A549 (cell line): ENCODE measurements at regions not wholly inside any gene's neighbourhood (a gene's known extent, or its start where the extent isn't known, plus 50 kb on each side); places are given as distances from the start of the nearest gene placed in this dataset.
"Not testable (repeated sequence)": the region's sequence is repeated elsewhere in the genome, so short reads cannot be mapped to it uniquely, and the experiment has no call there.

Experiments
- ATAC-seq, 2 experiments: fragments of 200-7000 bp in 1 of 2; fragments of >200 bp in 1 of 2; cut with Nextera tagmentation in 1 of 2; cut with Tn5 transposase in 1 of 2; 3 replicates each; pipeline versions ENCODE4 v1.8.0 to v1.9.1; 2018 to 2020; ENCODE audit warnings: mild to moderate bottlenecking in 1 of 2, moderate library complexity in 1 of 2
- CTCF ChIA-PET: fragments of 300-600 bp; sonication (Branson Sonifier 250); formaldehyde crosslinking; extraction: SDS; loops from one replicate; lab custom pipeline; 2021; ENCODE audit warnings: antibody characterized with exemption, inconsistent platforms; lab: Yijun Ruan, JAX
- POLR2A ChIA-PET: fragments of 350-600 bp; formaldehyde crosslinking; extraction: SDS; loops from one replicate; lab custom pipeline; 2021; ENCODE audit warnings: antibody characterized with exemption, inconsistent platforms; lab: Yijun Ruan, JAX
- DNase-seq, 2 experiments: peaks; one replicate each; pipeline versions ENCODE4 v3.0.0 to v3.0.0-alpha.2; 2011 to 2016; ENCODE audit warnings: low read depth in 1 of 2, low spot score in 1 of 2
- FAIRE-seq: peaks from 2 replicates; lab custom pipeline; 2011; peaks lifted over from hg19 to GRCh38; lab: Jason Lieb, UNC
- H3K27ac ChIP-seq, 2 experiments: fragments of >200 bp; sonication (Bioruptor Twin); formaldehyde crosslinking; 3 replicates each; pipeline ENCODE4 v1.5.1; 2016 to 2017
- H3K4me1 ChIP-seq: fragments of >200 bp; sonication (Bioruptor Twin); formaldehyde crosslinking; 3 replicates; pipeline ENCODE4 v1.6.1; 2016
- H3K4me2 ChIP-seq: fragments of >200 bp; sonication (Bioruptor Twin); formaldehyde crosslinking; 3 replicates; pipeline ENCODE4 v1.6.1; 2016
- H3K4me3 ChIP-seq: fragments of >200 bp; sonication (Bioruptor Twin); formaldehyde crosslinking; 3 replicates; pipeline ENCODE4 v1.5.1; 2016
- H3K9me3 ChIP-seq: fragments of >200 bp; sonication (Bioruptor Twin); formaldehyde crosslinking; 3 replicates; pipeline ENCODE4 v1.6.1; 2016
- CBX2 ChIP-seq: fragments of 200-600 bp; sonication (generic); IDR thresholded peaks from 2 replicates; pipeline ENCODE4 v1.6.1; 2016; ENCODE audit warnings: low read depth, mild to moderate bottlenecking, borderline replicate concordance
- CBX8 ChIP-seq: fragments of 200-600 bp; sonication (generic); IDR thresholded peaks from 2 replicates; pipeline ENCODE4 v1.6.1; 2016
- CEBPB ChIP-seq, 2 experiments: fragments of >200 bp in 1 of 2; sonication (Bioruptor Twin) in 1 of 2; formaldehyde crosslinking in 1 of 2; IDR thresholded peaks; 2 replicates each; pipeline ENCODE4 v1.6.1; 2012 to 2016
- CHD2 ChIP-seq: fragments of 150-350 bp; IDR thresholded peaks from 2 replicates; pipeline ENCODE4 v1.6.1; 2014; ENCODE audit warnings: low read length; ENCODE audit not compliant: partially characterized antibody
- CTCF ChIP-seq: fragments of >200 bp; sonication (Bioruptor Twin); formaldehyde crosslinking; IDR thresholded peaks from 3 replicates; pipeline ENCODE4 v1.5.1; 2016
- ELK1 ChIP-seq: fragments of 150-350 bp; IDR thresholded peaks from 2 replicates; pipeline ENCODE4 v1.6.1; 2014; ENCODE audit warnings: low read depth, mild to moderate bottlenecking, low read length
- FOSL2 ChIP-seq, 2 experiments: fragments of 450-650 bp in 1 of 2; fragments of >200 bp in 1 of 2; sonication (Bioruptor Twin) in 1 of 2; formaldehyde crosslinking; IDR thresholded peaks; 2 replicates each; pipeline versions ENCODE4 v1.5.0 to v1.6.1; 2016 to 2020; ENCODE audit warnings: mild to moderate bottlenecking in 1 of 2, moderate library complexity in 1 of 2
- HDAC2 ChIP-seq: fragments of 200-600 bp; sonication (generic); IDR thresholded peaks from 2 replicates; pipeline ENCODE4 v1.6.1; 2016
- HEYL ChIP-seq: fragments of 250-450 bp; sonication (Bioruptor Pico); IDR thresholded peaks from 2 replicates; pipeline ENCODE4 v1.8.0; 2021; ENCODE audit warnings: mild to moderate bottlenecking, moderate library complexity
- HOXA7 ChIP-seq: fragments of 250-450 bp; sonication (Bioruptor Pico); IDR thresholded peaks from 2 replicates; pipeline ENCODE4 v1.5.0; 2020; ENCODE audit warnings: mild to moderate bottlenecking, moderate library complexity
- KDM1A ChIP-seq: fragments of 200-600 bp; sonication (generic); IDR thresholded peaks from 2 replicates; pipeline ENCODE4 v1.6.1; 2016; ENCODE audit warnings: low read depth, mild to moderate bottlenecking
- NFE2L2 ChIP-seq: fragments of 150-350 bp; conservative IDR thresholded peaks from 2 replicates; pipeline ENCODE4 v1.6.1; 2014; ENCODE audit warnings: low read length
- PHF8 ChIP-seq: fragments of 200-600 bp; sonication (generic); IDR thresholded peaks from 2 replicates; pipeline ENCODE4 v1.6.1; 2016; ENCODE audit warnings: low read depth, mild to moderate bottlenecking, antibody characterized with exemption, moderate library complexity, borderline replicate concordance
- RFX5 ChIP-seq: fragments of 450-650 bp; IDR thresholded peaks from 2 replicates; pipeline ENCODE4 v1.7.1; 2014; ENCODE audit warnings: antibody characterized with exemption, mild to moderate bottlenecking, moderate library complexity
- SMC3 ChIP-seq: fragments of >200 bp; sonication (Bioruptor Twin); formaldehyde crosslinking; IDR thresholded peaks from 3 replicates; pipeline ENCODE4 v1.6.1; 2018; ENCODE audit warnings: inconsistent platforms
- TP53 ChIP-seq: fragments of 250-450 bp; sonication (Bioruptor Pico); IDR thresholded peaks from 2 replicates; pipeline ENCODE4 v1.5.0; 2021; ENCODE audit warnings: mild to moderate bottlenecking, moderate library complexity
- ZNF302 ChIP-seq: fragments of 250-450 bp; sonication (Bioruptor Pico); IDR thresholded peaks from 2 replicates; pipeline ENCODE4 v1.9.0; 2021; ENCODE audit warnings: inconsistent platforms, mild to moderate bottlenecking, moderate library complexity
- WGBS: methylation state at CpG from one replicate; pipeline ENCODE4 v1.1.6; 2017; ENCODE audit errors: missing lambda C conversion rate; 5-methylcytosine and 5-hydroxymethylcytosine counted together

DNA sequence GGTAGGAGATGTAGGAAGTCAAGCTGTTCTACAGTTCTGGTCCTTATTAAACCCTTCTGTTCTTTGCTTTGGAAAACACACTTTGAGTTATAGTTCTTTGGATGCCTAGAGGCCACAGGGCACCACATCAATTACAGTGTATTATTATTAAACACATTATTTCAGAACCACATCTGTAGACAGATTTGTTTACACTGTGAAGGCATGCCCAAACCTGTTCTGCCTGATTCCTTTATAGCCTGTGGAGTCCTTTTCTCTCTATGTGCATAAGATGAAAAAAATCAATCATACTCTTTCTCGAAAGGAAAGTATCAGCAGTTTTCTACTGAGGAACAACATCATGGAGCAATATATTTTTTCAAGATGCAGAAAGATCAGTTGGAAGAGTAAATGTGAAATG lies 371.3 kb upstream of the INTU start:
- no peak for DNase-seq
- ChIA-PET CTCF (no interaction called here), POLR2A (no interaction called here)
- ATAC-seq: no peak
- Histone ChIP-seq H3K4me1 (no peaks in the 10 kb centered on the region), H3K9me3 (no peaks in the 10 kb centered on the region), H3K4me2 (no peak overlapping the region), H3K27ac (no peak overlapping the region), H3K4me3 (no peak overlapping the region)
- no peak for FAIRE-seq
- WGBS: 0% methylated on average over 1 of the region's 1 CpG
- TF ChIP-seq ELK1: no peak

DNA sequence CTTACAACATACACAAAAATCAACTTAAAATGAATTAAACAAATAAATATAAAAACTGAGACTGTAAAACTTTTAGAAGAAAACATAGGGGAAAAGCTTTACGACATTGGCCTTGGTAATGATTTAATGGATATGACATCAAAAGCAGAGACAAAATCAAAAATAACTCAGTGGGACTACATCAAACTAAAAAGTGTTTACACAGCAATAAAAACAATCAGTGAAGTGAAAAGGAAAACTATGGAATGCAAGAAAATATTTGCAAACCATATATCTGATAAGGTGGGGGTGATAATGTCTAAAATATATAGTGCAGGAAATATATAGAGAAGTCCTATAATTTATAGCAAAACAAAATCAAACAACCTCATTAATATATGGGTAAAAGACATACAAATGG lies 364.4 kb upstream of the INTU start:
- DNase-seq (no peak), ATAC-seq (no peak), FAIRE-seq (no peak)
- Histone ChIP-seq H3K4me3 (no peak overlapping the region), H3K4me2 (no peak overlapping the region), H3K4me1 (no peaks in the 10 kb centered on the region), H3K27ac (no peak overlapping the region), H3K9me3 (no peaks in the 10 kb centered on the region)
- CTCF ChIA-PET: no interaction called here
- 3% methylated on average over 1 of the region's 1 CpG for WGBS
- POLR2A ChIA-PET: no interaction called here
- no peak for TF ChIP-seq NFE2L2
- TF ChIP-seq CBX8: no peak
- TF ChIP-seq KDM1A: no peak

DNA sequence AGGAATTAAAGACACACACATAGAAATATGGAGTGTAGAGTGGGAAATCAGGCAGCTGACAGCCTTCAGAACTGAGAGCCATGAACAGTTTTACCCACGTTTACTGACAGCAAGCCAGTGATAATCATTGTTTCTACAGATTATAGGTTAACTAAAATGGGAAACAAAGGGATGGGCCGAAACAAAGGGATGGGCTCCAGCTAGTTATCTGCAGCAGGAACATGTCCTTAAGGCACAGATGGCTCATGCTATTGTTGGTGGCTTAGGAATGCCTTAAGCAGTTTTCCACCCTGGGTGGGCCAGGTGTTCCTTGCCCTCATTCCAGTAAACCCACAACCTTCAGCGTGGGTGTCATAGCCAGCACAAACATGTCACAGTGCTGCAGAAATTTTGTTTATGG lies 355.7 kb upstream of the INTU start:
- H3K4me3 ChIP-seq, FAIRE-seq, H3K4me1 ChIP-seq, H3K4me2 ChIP-seq, H3K27ac ChIP-seq, POLR2A ChIA-PET, H3K9me3 ChIP-seq, CTCF ChIA-PET, DNase-seq, ATAC-seq: not testable (repeated sequence)
- 2% methylated on average over 3 of the region's 3 CpGs for WGBS

- Histone ChIP-seq H3K9me3 (no peaks in the 10 kb centered on the region), H3K4me3 (no peak overlapping the region), H3K4me1 (no peaks in the 10 kb centered on the region), H3K27ac (no peak overlapping the region), H3K4me2 (no peak overlapping the region)
- FAIRE-seq: no peak
- DNase-seq: no peak
- TF ChIP-seq FOSL2 (IDR thresholded peaks at IDR 0.05): no peak
- no peak for TF ChIP-seq FOSL2 (CRISPR knock-in tag; IDR thresholded peaks at IDR 0.05)
- no peak for TF ChIP-seq CEBPB (IDR thresholded peaks at IDR 0.05)
- no peak for TF ChIP-seq HDAC2
- TF ChIP-seq CHD2: no peak
- no peak for TF ChIP-seq SMC3
- TF ChIP-seq CTCF: no peak
- TF ChIP-seq CBX2: no peak
- TF ChIP-seq PHF8: no peak
- TF ChIP-seq ZNF302 (CRISPR knock-in tag): no peak
- no peak for TF ChIP-seq RFX5
- TF ChIP-seq TP53: no peak
- TF ChIP-seq HOXA7 (CRISPR knock-in tag): no peak
- no peak for TF ChIP-seq HEYL (CRISPR knock-in tag)
- ChIA-PET POLR2A (no interaction called here), CTCF (no interaction called here)
- ATAC-seq: no peak
Observed at GRCh38 chr4:127284236-127284635, 348.5 kb upstream of the INTU start.
